ENCODE measurements at regions not wholly inside any gene's neighbourhood (a gene's known extent, or its start where the extent isn't known, plus 50 kb on each side); places are given as distances from the start of the nearest gene placed in this dataset.

DNA sequence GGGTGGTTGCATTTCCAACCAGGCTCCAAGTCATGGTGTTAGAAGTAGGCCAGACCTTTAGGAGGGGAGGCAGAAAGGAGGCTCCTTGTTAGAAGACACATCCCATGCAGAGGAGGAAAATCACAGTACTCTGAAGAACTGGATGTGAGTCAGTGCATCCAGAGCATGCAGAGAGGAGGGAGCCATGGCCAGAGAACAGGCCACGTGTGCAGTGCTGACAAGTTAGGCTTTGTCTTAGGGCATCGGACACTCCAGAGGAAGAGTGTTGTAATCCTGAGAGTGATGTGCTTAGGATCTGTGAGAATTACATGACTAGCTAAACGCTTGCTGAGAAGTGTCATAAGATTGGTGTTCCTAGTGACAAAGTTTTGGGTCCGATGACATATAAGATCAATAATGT lies 456.5 kb upstream of the THRB start:
- TF ChIP-seq, protein P1, sequence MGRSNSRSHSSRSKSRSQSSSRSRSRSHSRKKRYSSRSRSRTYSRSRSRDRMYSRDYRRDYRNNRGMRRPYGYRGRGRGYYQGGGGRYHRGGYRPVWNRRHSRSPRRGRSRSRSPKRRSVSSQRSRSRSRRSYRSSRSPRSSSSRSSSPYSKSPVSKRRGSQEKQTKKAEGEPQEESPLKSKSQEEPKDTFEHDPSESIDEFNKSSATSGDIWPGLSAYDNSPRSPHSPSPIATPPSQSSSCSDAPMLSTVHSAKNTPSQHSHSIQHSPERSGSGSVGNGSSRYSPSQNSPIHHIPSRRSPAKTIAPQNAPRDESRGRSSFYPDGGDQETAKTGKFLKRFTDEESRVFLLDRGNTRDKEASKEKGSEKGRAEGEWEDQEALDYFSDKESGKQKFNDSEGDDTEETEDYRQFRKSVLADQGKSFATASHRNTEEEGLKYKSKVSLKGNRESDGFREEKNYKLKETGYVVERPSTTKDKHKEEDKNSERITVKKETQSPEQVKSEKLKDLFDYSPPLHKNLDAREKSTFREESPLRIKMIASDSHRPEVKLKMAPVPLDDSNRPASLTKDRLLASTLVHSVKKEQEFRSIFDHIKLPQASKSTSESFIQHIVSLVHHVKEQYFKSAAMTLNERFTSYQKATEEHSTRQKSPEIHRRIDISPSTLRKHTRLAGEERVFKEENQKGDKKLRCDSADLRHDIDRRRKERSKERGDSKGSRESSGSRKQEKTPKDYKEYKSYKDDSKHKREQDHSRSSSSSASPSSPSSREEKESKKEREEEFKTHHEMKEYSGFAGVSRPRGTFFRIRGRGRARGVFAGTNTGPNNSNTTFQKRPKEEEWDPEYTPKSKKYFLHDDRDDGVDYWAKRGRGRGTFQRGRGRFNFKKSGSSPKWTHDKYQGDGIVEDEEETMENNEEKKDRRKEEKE (IDR thresholded peaks at IDR 0.05): no peak
- no peak for TF ChIP-seq BCL11A (IDR thresholded peaks at IDR 0.05; ENCODE audit: low read depth, low read length)
- TF ChIP-seq POLR2AphosphoS5 (IDR thresholded peaks at IDR 0.05; ENCODE audit: low read length): no peak

Measured in GM12878 (cell line).